A549 (cell line): ENCODE measurements at regions not wholly inside any gene's neighbourhood (a gene's known extent, or its start where the extent isn't known, plus 50 kb on each side); places are given as distances from the start of the nearest gene placed in this dataset.

Experiments used
- ATAC-seq, 2 experiments: fragments of 200-7000 bp in 1 of 2; fragments of >200 bp in 1 of 2; cut with Nextera tagmentation in 1 of 2; cut with Tn5 transposase in 1 of 2; 3 replicates each; pipeline versions ENCODE4 v1.8.0 to v1.9.1; 2018 to 2020; ENCODE audit warnings: mild to moderate bottlenecking in 1 of 2, moderate library complexity in 1 of 2
- CTCF ChIA-PET: fragments of 300-600 bp; sonication (Branson Sonifier 250); formaldehyde crosslinking; extraction: SDS; loops from one replicate; lab custom pipeline; 2021; ENCODE audit warnings: antibody characterized with exemption, inconsistent platforms; lab: Yijun Ruan, JAX
- POLR2A ChIA-PET: fragments of 350-600 bp; formaldehyde crosslinking; extraction: SDS; loops from one replicate; lab custom pipeline; 2021; ENCODE audit warnings: antibody characterized with exemption, inconsistent platforms; lab: Yijun Ruan, JAX
- DNase-seq, 2 experiments: peaks; one replicate each; pipeline versions ENCODE4 v3.0.0 to v3.0.0-alpha.2; 2011 to 2016; ENCODE audit warnings: low read depth in 1 of 2, low spot score in 1 of 2
- FAIRE-seq: peaks from 2 replicates; lab custom pipeline; 2011; peaks lifted over from hg19 to GRCh38; lab: Jason Lieb, UNC
- H3K27ac ChIP-seq, 2 experiments: fragments of >200 bp; sonication (Bioruptor Twin); formaldehyde crosslinking; 3 replicates each; pipeline ENCODE4 v1.5.1; 2016 to 2017
- H3K4me1 ChIP-seq: fragments of >200 bp; sonication (Bioruptor Twin); formaldehyde crosslinking; 3 replicates; pipeline ENCODE4 v1.6.1; 2016
- H3K4me2 ChIP-seq: fragments of >200 bp; sonication (Bioruptor Twin); formaldehyde crosslinking; 3 replicates; pipeline ENCODE4 v1.6.1; 2016
- H3K4me3 ChIP-seq: fragments of >200 bp; sonication (Bioruptor Twin); formaldehyde crosslinking; 3 replicates; pipeline ENCODE4 v1.5.1; 2016
- H3K9me3 ChIP-seq: fragments of >200 bp; sonication (Bioruptor Twin); formaldehyde crosslinking; 3 replicates; pipeline ENCODE4 v1.6.1; 2016
- BHLHE40 ChIP-seq: IDR thresholded peaks from 2 replicates; pipeline ENCODE4 v1.6.1; 2012; ENCODE audit warnings: low read depth, low read length, inconsistent platforms
- CHD4 ChIP-seq: fragments of 200-600 bp; sonication (generic); IDR thresholded peaks from 2 replicates; pipeline ENCODE4 v1.6.1; 2016; ENCODE audit warnings: antibody characterized with exemption, mild to moderate bottlenecking, borderline replicate concordance
- EHF ChIP-seq: fragments of 250-450 bp; sonication (Bioruptor Pico); IDR thresholded peaks from 2 replicates; pipeline ENCODE4 v1.5.0; 2020; ENCODE audit warnings: mild to moderate bottlenecking
- ESRRA ChIP-seq: fragments of 150-350 bp; IDR thresholded peaks from 2 replicates; pipeline ENCODE4 v1.6.1; 2014; ENCODE audit warnings: mild to moderate bottlenecking, low read length, borderline replicate concordance
- FOSB ChIP-seq: fragments of 250-450 bp; sonication (Bioruptor Pico); IDR thresholded peaks from 2 replicates; pipeline ENCODE4 v1.5.0; 2020; ENCODE audit warnings: mild to moderate bottlenecking, moderate library complexity
- FOXS1 ChIP-seq: fragments of 250-450 bp; sonication (Bioruptor Pico); IDR thresholded peaks from 2 replicates; pipeline ENCODE4 v1.5.0; 2020; ENCODE audit warnings: mild to moderate bottlenecking, moderate library complexity
- GATA3 ChIP-seq: IDR thresholded peaks from 2 replicates; pipeline ENCODE4 v1.6.1; 2012; ENCODE audit warnings: borderline replicate concordance
- HMGXB4 ChIP-seq: fragments of 250-450 bp; sonication (Bioruptor Pico); IDR thresholded peaks from 2 replicates; pipeline ENCODE4 v1.5.0; 2021; ENCODE audit warnings: mild to moderate bottlenecking, moderate library complexity, borderline replicate concordance
- HOXA7 ChIP-seq: fragments of 250-450 bp; sonication (Bioruptor Pico); IDR thresholded peaks from 2 replicates; pipeline ENCODE4 v1.5.0; 2020; ENCODE audit warnings: mild to moderate bottlenecking, moderate library complexity
- HOXB13 ChIP-seq: fragments of 250-450 bp; sonication (Bioruptor Pico); IDR thresholded peaks from 2 replicates; pipeline ENCODE4 v1.5.0; 2020; ENCODE audit warnings: low read depth, mild to moderate bottlenecking, moderate library complexity
- JUN ChIP-seq, 2 experiments: fragments of >200 bp; sonication (Bioruptor Twin); formaldehyde crosslinking; IDR thresholded peaks; 2 replicates in 1 of 2; 3 replicates in 1 of 2; pipeline ENCODE4 v1.6.1; 2016 to 2017
- JUNB ChIP-seq: fragments of >200 bp; sonication (Bioruptor Twin); formaldehyde crosslinking; IDR thresholded peaks from 2 replicates; pipeline ENCODE4 v1.6.1; 2016
- KDM5A ChIP-seq: fragments of 200-600 bp; sonication (generic); IDR thresholded peaks from 2 replicates; pipeline ENCODE4 v1.6.1; 2016; ENCODE audit warnings: antibody characterized with exemption, mild to moderate bottlenecking
- MAFK ChIP-seq: fragments of 450-650 bp; IDR thresholded peaks from 2 replicates; pipeline ENCODE4 v1.6.1; 2014; ENCODE audit not compliant: partially characterized antibody
- MAZ ChIP-seq: fragments of 150-350 bp; IDR thresholded peaks from 2 replicates; pipeline ENCODE4 v1.6.1; 2014; ENCODE audit warnings: antibody characterized with exemption, low read depth, low read length, borderline replicate concordance
- MYC ChIP-seq: IDR thresholded peaks from 2 replicates; pipeline ENCODE4 v1.6.1; 2012; ENCODE audit warnings: mild to moderate bottlenecking, inconsistent platforms, low read length, improper control_type of control experiment, borderline replicate concordance
- NFE2L2 ChIP-seq: fragments of 150-350 bp; conservative IDR thresholded peaks from 2 replicates; pipeline ENCODE4 v1.6.1; 2014; ENCODE audit warnings: low read length
- NPAS2 ChIP-seq: fragments of 250-450 bp; sonication (Bioruptor Pico); IDR thresholded peaks from 2 replicates; pipeline ENCODE4 v1.8.0; 2022; ENCODE audit warnings: mild to moderate bottlenecking, moderate library complexity, borderline replicate concordance
- PHF8 ChIP-seq: fragments of 200-600 bp; sonication (generic); IDR thresholded peaks from 2 replicates; pipeline ENCODE4 v1.6.1; 2016; ENCODE audit warnings: low read depth, mild to moderate bottlenecking, antibody characterized with exemption, moderate library complexity, borderline replicate concordance
- RAD21 ChIP-seq, 2 experiments: fragments of >200 bp in 1 of 2; sonication (Bioruptor Twin) in 1 of 2; formaldehyde crosslinking in 1 of 2; IDR thresholded peaks in 1 of 2; conservative IDR thresholded peaks in 1 of 2; 2 replicates in 1 of 2; 3 replicates in 1 of 2; pipeline ENCODE4 v1.6.1; 2012 to 2018; ENCODE audit warnings: inconsistent platforms in 1 of 2
- RARB ChIP-seq: fragments of 250-450 bp; sonication (Bioruptor Pico); IDR thresholded peaks from 2 replicates; pipeline ENCODE4 v1.8.0; 2021; ENCODE audit warnings: mild to moderate bottlenecking, moderate library complexity
- SMC3 ChIP-seq: fragments of >200 bp; sonication (Bioruptor Twin); formaldehyde crosslinking; IDR thresholded peaks from 3 replicates; pipeline ENCODE4 v1.6.1; 2018; ENCODE audit warnings: inconsistent platforms
- SREBF2 ChIP-seq: fragments of 450-650 bp; IDR thresholded peaks from 2 replicates; pipeline ENCODE4 v1.6.1; 2014; ENCODE audit warnings: mild to moderate bottlenecking, moderate library complexity
- TP53 ChIP-seq: fragments of 250-450 bp; sonication (Bioruptor Pico); IDR thresholded peaks from 2 replicates; pipeline ENCODE4 v1.5.0; 2021; ENCODE audit warnings: mild to moderate bottlenecking, moderate library complexity
- ZFP36 ChIP-seq: fragments of 450-650 bp; IDR thresholded peaks from 2 replicates; pipeline ENCODE4 v1.6.1; 2014; ENCODE audit warnings: borderline replicate concordance; ENCODE audit not compliant: partially characterized antibody
- ZSCAN20 ChIP-seq: fragments of 250-450 bp; sonication (Bioruptor Pico); IDR thresholded peaks from 2 replicates; pipeline ENCODE4 v1.8.0; 2022; ENCODE audit warnings: mild to moderate bottlenecking, moderate library complexity
- WGBS: methylation state at CpG from one replicate; pipeline ENCODE4 v1.1.6; 2017; ENCODE audit errors: missing lambda C conversion rate; 5-methylcytosine and 5-hydroxymethylcytosine counted together
- TF ChIP-seq, protein P1 (sequence below): IDR thresholded peaks from 2 replicates; pipeline ENCODE4 v1.6.1; 2012

DNA sequence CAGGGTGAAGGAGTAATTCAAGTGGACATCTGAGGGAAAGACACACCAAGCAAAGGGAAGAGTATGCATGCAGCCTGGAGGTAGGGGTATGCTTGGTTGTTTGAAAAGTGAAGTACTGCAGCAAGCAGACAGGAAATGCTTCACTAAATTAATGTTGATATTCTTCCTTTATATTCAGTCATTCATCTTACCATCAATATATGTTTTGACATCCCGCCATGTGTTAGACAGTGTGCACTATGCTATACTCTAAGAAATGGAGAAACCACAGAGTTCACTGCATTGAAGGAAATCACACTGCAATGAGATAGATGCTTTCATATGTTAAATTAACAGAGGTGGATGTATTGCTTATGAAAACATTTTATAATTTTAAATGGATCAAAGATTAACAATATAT, 82.9 kb downstream of the HSPA13 start:
- POLR2A ChIA-PET, result no interaction called here
- 70% methylated on average over 1 of the region's 1 CpG for WGBS

GRCh38 chr21:14290576-14290975, 74.6 kb downstream of the RBM11 start:
- H3K9me3 ChIP-seq, result no peaks in the 10 kb centered on the region
- no peak overlapping the region for H3K4me3 ChIP-seq
- DNase-seq, result no peak
- CTCF ChIA-PET, result no interaction called here
- TF ChIP-seq NFE2L2, result no peak
- no peak for TF ChIP-seq KDM5A
- no peak for TF ChIP-seq FOSB
- TF ChIP-seq SREBF2, result no peak
- no peak for TF ChIP-seq HMGXB4 (CRISPR knock-in tag)
- no peak for TF ChIP-seq ZSCAN20
- TF ChIP-seq TP53 (CRISPR knock-in tag), result no peak
- no peak for TF ChIP-seq HOXB13 (CRISPR knock-in tag)
- no peak for TF ChIP-seq HOXA7
- TF ChIP-seq, all 56 proteins: peak for 0
- no peak overlapping the region for H3K4me2 ChIP-seq
- POLR2A ChIA-PET, result no interaction called here
- ATAC-seq (no peak), FAIRE-seq (no peak)
- WGBS, result 25% methylated on average over 4 of the region's 4 CpGs
- no peak overlapping the region for H3K27ac ChIP-seq
- no peaks in the 10 kb centered on the region for H3K4me1 ChIP-seq

More for the DNA sequence above, 82.9 kb downstream of the HSPA13 start:
- no peak overlapping the region for H3K4me2 ChIP-seq
- ATAC-seq (no peak), FAIRE-seq (no peak), DNase-seq (no peak)
- H3K4me1 ChIP-seq, result no peaks in the 10 kb centered on the region
- TF ChIP-seq, protein P1, sequence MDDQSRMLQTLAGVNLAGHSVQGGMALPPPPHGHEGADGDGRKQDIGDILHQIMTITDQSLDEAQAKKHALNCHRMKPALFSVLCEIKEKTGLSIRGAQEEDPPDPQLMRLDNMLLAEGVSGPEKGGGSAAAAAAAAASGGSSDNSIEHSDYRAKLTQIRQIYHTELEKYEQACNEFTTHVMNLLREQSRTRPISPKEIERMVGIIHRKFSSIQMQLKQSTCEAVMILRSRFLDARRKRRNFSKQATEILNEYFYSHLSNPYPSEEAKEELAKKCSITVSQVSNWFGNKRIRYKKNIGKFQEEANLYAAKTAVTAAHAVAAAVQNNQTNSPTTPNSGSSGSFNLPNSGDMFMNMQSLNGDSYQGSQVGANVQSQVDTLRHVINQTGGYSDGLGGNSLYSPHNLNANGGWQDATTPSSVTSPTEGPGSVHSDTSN, result no peak
- TF ChIP-seq PHF8 (no peak), FOXS1 (no peak), RAD21 (conservative IDR thresholded peaks at IDR 0.05 in 1 of 2, IDR thresholded peaks at IDR 0.05 in 1 of 2) (no peak), EHF (no peak), CHD4 (no peak), JUN (IDR thresholded peaks at IDR 0.05) (no peak), HOXA7 (no peak), ZFP36 (no peak), GATA3 (no peak)
- no peak overlapping the region for H3K4me3 ChIP-seq
- CTCF ChIA-PET, result interaction anchor here (0.9 kb wide), 1 partner anchor 41 kb away, joined by 3 read pairs; no protein-coding TSS in a partner anchor
- H3K27ac ChIP-seq, result no peak overlapping the region
- no peaks in the 10 kb centered on the region for H3K9me3 ChIP-seq

- TF ChIP-seq FOSB, result no peak
- no peak for TF ChIP-seq SMC3
- TF ChIP-seq MAZ, result no peak
- TF ChIP-seq ESRRA, result no peak
- no peak for TF ChIP-seq SREBF2
- no peak for TF ChIP-seq NPAS2 (CRISPR knock-in tag)
- TF ChIP-seq HOXA7, result no peak
- no peak for TF ChIP-seq MAFK
- TF ChIP-seq JUNB, result no peak
- TF ChIP-seq HMGXB4 (CRISPR knock-in tag), result no peak
- no peak for TF ChIP-seq FOXS1
- no peak for TF ChIP-seq KDM5A
- TF ChIP-seq RARB (CRISPR knock-in tag), result no peak
- TF ChIP-seq ZSCAN20, result no peak
- TF ChIP-seq MYC, result no peak
- TF ChIP-seq BHLHE40, result no peak
- Histone ChIP-seq H3K4me3 (no peak overlapping the region), H3K4me2 (no peak overlapping the region), H3K4me1 (no peaks in the 10 kb centered on the region), H3K9me3 (no peaks in the 10 kb centered on the region), H3K27ac (no peak overlapping the region)
- DNase-seq, result no peak
- no peak for FAIRE-seq
- WGBS, result 2% methylated on average over 3 of the region's 3 CpGs
- ATAC-seq, result no peak
- ChIA-PET POLR2A (no interaction called here), CTCF (interaction anchor here (0.6 kb wide), 1 partner anchor 42 kb away, joined by 3 read pairs; no protein-coding TSS in a partner anchor)
Observed at GRCh38 chr21:14288922-14289321, 73.0 kb downstream of the RBM11 start.
